Stimulated activated CD4-positive, alpha-beta T cell treated with anti-CD3 and anti-CD28 coated beads, Interleukin-1b, Interleukin-23, amount 100 ng/mL, for 1 hour (primary cell): ENCODE measurements at regions not wholly inside any gene's neighbourhood (a gene's known extent, or its start where the extent isn't known, plus 50 kb on each side); places are given as distances from the start of the nearest gene placed in this dataset.
"Not testable (repeated sequence)": the region's sequence is repeated elsewhere in the genome, so short reads cannot be mapped to it uniquely, and the experiment has no call there.

ENCODE experiments used
- DNase-seq, 2 donors: peaks; one replicate each; pipeline ENCODE4 v3.0.0-alpha.2; 2020; ENCODE audit warnings: low read depth in 2 of 2

DNA sequence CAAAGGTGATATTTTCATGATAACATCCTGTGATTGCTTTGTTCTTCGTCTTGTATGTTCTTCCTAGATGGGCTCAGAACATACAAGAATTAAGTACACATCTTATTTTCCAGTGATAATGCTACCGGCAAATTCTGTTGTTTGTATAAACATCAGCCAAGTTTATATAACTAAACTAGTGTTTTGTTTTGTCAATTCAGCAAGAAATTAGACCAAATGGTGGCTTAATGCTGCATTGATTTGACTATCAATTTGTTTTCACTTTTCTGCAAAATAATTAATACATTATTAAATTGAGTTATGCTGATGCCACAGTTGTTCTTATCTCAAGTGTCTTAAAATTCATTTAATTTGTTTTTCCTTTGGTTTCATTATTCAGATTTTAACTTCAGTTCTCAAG, 177.7 kb downstream of the OR4F29 start:
- DNase-seq, result not testable (repeated sequence)

DNA sequence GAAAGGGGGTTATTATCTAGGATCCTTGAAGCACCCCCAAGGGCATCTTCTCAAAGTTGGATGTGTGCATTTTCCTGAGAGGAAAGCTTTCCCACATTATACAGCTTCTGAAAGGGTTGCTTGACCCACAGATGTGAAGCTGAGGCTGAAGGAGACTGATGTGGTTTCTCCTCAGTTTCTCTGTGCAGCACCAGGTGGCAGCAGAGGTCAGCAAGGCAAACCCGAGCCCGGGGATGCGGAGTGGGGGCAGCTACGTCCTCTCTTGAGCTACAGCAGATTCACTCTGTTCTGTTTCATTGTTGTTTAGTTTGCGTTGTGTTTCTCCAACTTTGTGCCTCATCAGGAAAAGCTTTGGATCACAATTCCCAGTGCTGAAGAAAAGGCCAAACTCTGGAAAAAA, 183.7 kb downstream of the OR4F29 start:
- DNase-seq, result peak; percentile 25 to 48
